ENCODE measurements at regions not wholly inside any gene's neighbourhood (a gene's known extent, or its start where the extent isn't known, plus 50 kb on each side); places are given as distances from the start of the nearest gene placed in this dataset.

GRCh38 chr2:133736674-133737073 lies 168.4 kb upstream of the NCKAP5 start:
- Histone ChIP-seq H3K9me3 (ENCODE audit: control insufficient read depth in 2 of 2, low read length in 2 of 2) (no peaks in the 10 kb centered on the region), H3K9ac (ENCODE audit: low read length in 2 of 2) (no peak overlapping the region), H3K27ac (ENCODE audit: low read length) (no peak overlapping the region), H3K27me3 (ENCODE audit: control insufficient read depth in 1 of 2, insufficient read depth in 2 of 2, low read length in 2 of 2) (no peaks in the 10 kb centered on the region), H3K4me1 (ENCODE audit: control insufficient read depth, insufficient read depth, low read length) (no peaks in the 10 kb centered on the region), H3K36me3 (ENCODE audit: control insufficient read depth in 2 of 2, insufficient read depth in 2 of 2, low read length in 2 of 2) (no peaks in the 10 kb centered on the region), H3K4me3 (ENCODE audit: low read length in 2 of 2) (no peak overlapping the region)

- Histone ChIP-seq H3K4me1 (ENCODE audit: control insufficient read depth, insufficient read depth, low read length) (no peaks in the 10 kb centered on the region), H3K9me3 (ENCODE audit: control insufficient read depth in 2 of 2, low read length in 2 of 2) (no peaks in the 10 kb centered on the region)
Measured at GRCh38 chr2:133737242-133737993, 169.2 kb upstream of the NCKAP5 start.

GRCh38 chr2:133739039-133739438 lies 170.8 kb upstream of the NCKAP5 start:
- Histone ChIP-seq H3K4me1 (ENCODE audit: control insufficient read depth, insufficient read depth, low read length) (no peaks in the 10 kb centered on the region), H3K9ac (ENCODE audit: low read length in 2 of 2) (no peak overlapping the region), H3K4me3 (ENCODE audit: low read length in 2 of 2) (no peak overlapping the region), H3K9me3 (ENCODE audit: control insufficient read depth in 2 of 2, low read length in 2 of 2) (no peaks in the 10 kb centered on the region), H3K36me3 (ENCODE audit: control insufficient read depth in 2 of 2, insufficient read depth in 2 of 2, low read length in 2 of 2) (no peaks in the 10 kb centered on the region), H3K27ac (ENCODE audit: low read length) (no peak overlapping the region), H3K27me3 (ENCODE audit: control insufficient read depth in 1 of 2, insufficient read depth in 2 of 2, low read length in 2 of 2) (no peaks in the 10 kb centered on the region)

More at GRCh38 chr2:133737242-133737993, 169.2 kb upstream of the NCKAP5 start:
- no peak overlapping the region for H3K4me3 ChIP-seq (ENCODE audit: low read length in 2 of 2)
- no peaks in the 10 kb centered on the region for H3K36me3 ChIP-seq (ENCODE audit: control insufficient read depth in 2 of 2, insufficient read depth in 2 of 2, low read length in 2 of 2)
- no peak overlapping the region for H3K27ac ChIP-seq (ENCODE audit: low read length)
- H3K9ac ChIP-seq (ENCODE audit: low read length in 2 of 2) = no peak overlapping the region
- H3K27me3 ChIP-seq (ENCODE audit: control insufficient read depth in 1 of 2, insufficient read depth in 2 of 2, low read length in 2 of 2) = no peaks in the 10 kb centered on the region

GRCh38 chr2:133740500-133740899 lies 172.2 kb upstream of the NCKAP5 start:
- no peaks in the 10 kb centered on the region for H3K27me3 ChIP-seq (ENCODE audit: control insufficient read depth in 1 of 2, insufficient read depth in 2 of 2, low read length in 2 of 2)
- H3K4me1 ChIP-seq (ENCODE audit: control insufficient read depth, insufficient read depth, low read length) = no peaks in the 10 kb centered on the region
- H3K9ac ChIP-seq (ENCODE audit: low read length in 2 of 2) = no peak overlapping the region
- H3K4me3 ChIP-seq (ENCODE audit: low read length in 2 of 2) = no peak overlapping the region
- no peak overlapping the region for H3K27ac ChIP-seq (ENCODE audit: low read length)
- no peaks in the 10 kb centered on the region for H3K9me3 ChIP-seq (ENCODE audit: control insufficient read depth in 2 of 2, low read length in 2 of 2)
- H3K36me3 ChIP-seq (ENCODE audit: control insufficient read depth in 2 of 2, insufficient read depth in 2 of 2, low read length in 2 of 2) = no peaks in the 10 kb centered on the region

- H3K36me3 ChIP-seq (ENCODE audit: control insufficient read depth in 2 of 2, insufficient read depth in 2 of 2, low read length in 2 of 2) = no peaks in the 10 kb centered on the region
- no peak overlapping the region for H3K9ac ChIP-seq (ENCODE audit: low read length in 2 of 2)
- no peak overlapping the region for H3K4me3 ChIP-seq (ENCODE audit: low read length in 2 of 2)
Measured at GRCh38 chr2:133748007-133748700, 179.9 kb upstream of the NCKAP5 start.

GRCh38 chr2:133753665-133754064 lies 185.4 kb upstream of the NCKAP5 start:
- Histone ChIP-seq H3K27me3 (ENCODE audit: control insufficient read depth in 1 of 2, insufficient read depth in 2 of 2, low read length in 2 of 2) (no peaks in the 10 kb centered on the region), H3K36me3 (ENCODE audit: control insufficient read depth in 2 of 2, insufficient read depth in 2 of 2, low read length in 2 of 2) (no peaks in the 10 kb centered on the region), H3K9me3 (ENCODE audit: control insufficient read depth in 2 of 2, low read length in 2 of 2) (no peaks in the 10 kb centered on the region), H3K4me1 (ENCODE audit: control insufficient read depth, insufficient read depth, low read length) (peaks cover 11% of the 10 kb centered on the region), H3K9ac (ENCODE audit: low read length in 2 of 2) (no peak overlapping the region), H3K4me3 (ENCODE audit: low read length in 2 of 2) (no peak overlapping the region), H3K27ac (ENCODE audit: low read length) (no peak overlapping the region)

More at GRCh38 chr2:133748007-133748700, 179.9 kb upstream of the NCKAP5 start:
- Histone ChIP-seq H3K27ac (ENCODE audit: low read length) (no peak overlapping the region), H3K4me1 (ENCODE audit: control insufficient read depth, insufficient read depth, low read length) (no peaks in the 10 kb centered on the region), H3K9me3 (ENCODE audit: control insufficient read depth in 2 of 2, low read length in 2 of 2) (no peaks in the 10 kb centered on the region), H3K27me3 (ENCODE audit: control insufficient read depth in 1 of 2, insufficient read depth in 2 of 2, low read length in 2 of 2) (no peaks in the 10 kb centered on the region)

GRCh38 chr2:133755480-133756300 lies 187.4 kb upstream of the NCKAP5 start:
- Histone ChIP-seq H3K36me3 (ENCODE audit: control insufficient read depth in 2 of 2, insufficient read depth in 2 of 2, low read length in 2 of 2) (no peaks in the 10 kb centered on the region), H3K27me3 (ENCODE audit: control insufficient read depth in 1 of 2, insufficient read depth in 2 of 2, low read length in 2 of 2) (no peaks in the 10 kb centered on the region), H3K4me1 (ENCODE audit: control insufficient read depth, insufficient read depth, low read length) (peaks cover 11% of the 10 kb centered on the region), H3K27ac (ENCODE audit: low read length) (no peak overlapping the region), H3K4me3 (ENCODE audit: low read length in 2 of 2) (peak overlapping the region in 1 of 2 donors; percentile 31), H3K9me3 (ENCODE audit: control insufficient read depth in 2 of 2, low read length in 2 of 2) (no peaks in the 10 kb centered on the region), H3K9ac (ENCODE audit: low read length in 2 of 2) (no peak overlapping the region)

- Histone ChIP-seq H3K9me3 (ENCODE audit: control insufficient read depth in 2 of 2, low read length in 2 of 2) (no peaks in the 10 kb centered on the region), H3K27me3 (ENCODE audit: control insufficient read depth in 1 of 2, insufficient read depth in 2 of 2, low read length in 2 of 2) (no peaks in the 10 kb centered on the region), H3K9ac (ENCODE audit: low read length in 2 of 2) (no peak overlapping the region), H3K36me3 (ENCODE audit: control insufficient read depth in 2 of 2, insufficient read depth in 2 of 2, low read length in 2 of 2) (no peaks in the 10 kb centered on the region), H3K27ac (ENCODE audit: low read length) (no peak overlapping the region), H3K4me3 (ENCODE audit: low read length in 2 of 2) (no peak overlapping the region), H3K4me1 (ENCODE audit: control insufficient read depth, insufficient read depth, low read length) (peaks cover 11% of the 10 kb centered on the region)
Measured at GRCh38 chr2:133756833-133757232, 188.6 kb upstream of the NCKAP5 start.

GRCh38 chr2:133760376-133760775 lies 192.1 kb upstream of the NCKAP5 start:
- no peaks in the 10 kb centered on the region for H3K27me3 ChIP-seq (ENCODE audit: control insufficient read depth in 1 of 2, insufficient read depth in 2 of 2, low read length in 2 of 2)
- no peak overlapping the region for H3K9ac ChIP-seq (ENCODE audit: low read length in 2 of 2)
- H3K4me1 ChIP-seq (ENCODE audit: control insufficient read depth, insufficient read depth, low read length) = peaks cover 7% of the 10 kb centered on the region
- H3K27ac ChIP-seq (ENCODE audit: low read length) = no peak overlapping the region
- H3K4me3 ChIP-seq (ENCODE audit: low read length in 2 of 2) = no peak overlapping the region
- H3K9me3 ChIP-seq (ENCODE audit: control insufficient read depth in 2 of 2, low read length in 2 of 2) = no peaks in the 10 kb centered on the region
- H3K36me3 ChIP-seq (ENCODE audit: control insufficient read depth in 2 of 2, insufficient read depth in 2 of 2, low read length in 2 of 2) = no peaks in the 10 kb centered on the region

- H3K4me1 ChIP-seq (ENCODE audit: control insufficient read depth, insufficient read depth, low read length) = no peaks in the 10 kb centered on the region
- H3K9ac ChIP-seq (ENCODE audit: low read length in 2 of 2) = no peak overlapping the region
- H3K27me3 ChIP-seq (ENCODE audit: control insufficient read depth in 1 of 2, insufficient read depth in 2 of 2, low read length in 2 of 2) = no peaks in the 10 kb centered on the region
- no peak overlapping the region for H3K4me3 ChIP-seq (ENCODE audit: low read length in 2 of 2)
- H3K27ac ChIP-seq (ENCODE audit: low read length) = no peak overlapping the region
- H3K36me3 ChIP-seq (ENCODE audit: control insufficient read depth in 2 of 2, insufficient read depth in 2 of 2, low read length in 2 of 2) = no peaks in the 10 kb centered on the region
- no peaks in the 10 kb centered on the region for H3K9me3 ChIP-seq (ENCODE audit: control insufficient read depth in 2 of 2, low read length in 2 of 2)
Measured at GRCh38 chr2:133765658-133766057, 197.4 kb upstream of the NCKAP5 start.
